ENCODE measurements at regions not wholly inside any gene's neighbourhood (a gene's known extent, or its start where the extent isn't known, plus 50 kb on each side); places are given as distances from the start of the nearest gene placed in this dataset.
"Not testable (repeated sequence)": the region's sequence is repeated elsewhere in the genome, so short reads cannot be mapped to it uniquely, and the experiment has no call there.

- no peak for DNase-seq (ENCODE audit: low spot score)
Measured at GRCh38 chr2:172287605-172288315, 139.6 kb upstream of the ITGA6 start.

GRCh38 chr2:172288603-172289002 lies 138.8 kb upstream of the ITGA6 start:
- DNase-seq (ENCODE audit: low spot score): no peak

- DNase-seq (ENCODE audit: low spot score): no peak
Measured at GRCh38 chr2:172293952-172294351, 133.4 kb upstream of the ITGA6 start.

GRCh38 chr2:172294983-172295382 lies 132.4 kb upstream of the ITGA6 start:
- no peak for DNase-seq (ENCODE audit: low spot score)

- DNase-seq (ENCODE audit: low spot score): no peak
Measured at GRCh38 chr2:172295677-172296076, 131.7 kb upstream of the ITGA6 start.

- DNase-seq (ENCODE audit: low spot score): no peak
Measured at GRCh38 chr2:172296267-172297046, 130.9 kb upstream of the ITGA6 start.

- no peak for DNase-seq (ENCODE audit: low spot score)
Measured at GRCh38 chr2:172297531-172297930, 129.9 kb upstream of the ITGA6 start.

GRCh38 chr2:172297950-172298349 lies 129.4 kb upstream of the ITGA6 start:
- peak; percentile 66 for DNase-seq (ENCODE audit: low spot score)

GRCh38 chr2:172299741-172300140 lies 127.6 kb upstream of the ITGA6 start:
- no peak for DNase-seq (ENCODE audit: low spot score)

GRCh38 chr2:172300851-172301250 lies 126.5 kb upstream of the ITGA6 start:
- DNase-seq (ENCODE audit: low spot score): no peak

- DNase-seq (ENCODE audit: low spot score): no peak
Measured at GRCh38 chr2:172305066-172305465, 122.3 kb upstream of the ITGA6 start.

GRCh38 chr2:172307800-172308199 lies 119.6 kb upstream of the ITGA6 start:
- no peak for DNase-seq (ENCODE audit: low spot score)

GRCh38 chr2:172308253-172308935 lies 119.0 kb upstream of the ITGA6 start:
- no peak for DNase-seq (ENCODE audit: low spot score)

- DNase-seq (ENCODE audit: low spot score): no peak
Measured at GRCh38 chr2:172311921-172312345, 115.5 kb upstream of the ITGA6 start.

GRCh38 chr2:172313715-172314341 lies 113.6 kb upstream of the ITGA6 start:
- DNase-seq (ENCODE audit: low spot score): no peak

GRCh38 chr2:172315070-172315469 lies 112.3 kb upstream of the ITGA6 start:
- not testable (repeated sequence) for DNase-seq (ENCODE audit: low spot score)

- no peak for DNase-seq (ENCODE audit: low spot score)
Measured at GRCh38 chr2:172322049-172322448, 105.3 kb upstream of the ITGA6 start.

- no peak for DNase-seq (ENCODE audit: low spot score)
Measured at GRCh38 chr2:172323256-172323655, 104.1 kb upstream of the ITGA6 start.

GRCh38 chr2:172323861-172324597 lies 103.4 kb upstream of the ITGA6 start:
- no peak for DNase-seq (ENCODE audit: low spot score)

- no peak for DNase-seq (ENCODE audit: low spot score)
Measured at GRCh38 chr2:172326211-172326509, 101.2 kb upstream of the ITGA6 start.

- no peak for DNase-seq (ENCODE audit: low spot score)
Measured at GRCh38 chr2:172328103-172328841, 99.1 kb upstream of the ITGA6 start.
